Stimulated activated CD8-positive, alpha-beta memory T cell treated with anti-CD3 and anti-CD28 coated beads, Interleukin-15, amount 100 ng/mL, for 4 hours (primary cell): ENCODE measurements at regions not wholly inside any gene's neighbourhood (a gene's known extent, or its start where the extent isn't known, plus 50 kb on each side); places are given as distances from the start of the nearest gene placed in this dataset.
"Not testable (repeated sequence)": the region's sequence is repeated elsewhere in the genome, so short reads cannot be mapped to it uniquely, and the experiment has no call there.

Experiments
- DNase-seq, 2 donors: peaks; one replicate each; pipeline ENCODE4 v3.0.0-alpha.2; 2020; ENCODE audit warnings: low read depth in 2 of 2

DNA sequence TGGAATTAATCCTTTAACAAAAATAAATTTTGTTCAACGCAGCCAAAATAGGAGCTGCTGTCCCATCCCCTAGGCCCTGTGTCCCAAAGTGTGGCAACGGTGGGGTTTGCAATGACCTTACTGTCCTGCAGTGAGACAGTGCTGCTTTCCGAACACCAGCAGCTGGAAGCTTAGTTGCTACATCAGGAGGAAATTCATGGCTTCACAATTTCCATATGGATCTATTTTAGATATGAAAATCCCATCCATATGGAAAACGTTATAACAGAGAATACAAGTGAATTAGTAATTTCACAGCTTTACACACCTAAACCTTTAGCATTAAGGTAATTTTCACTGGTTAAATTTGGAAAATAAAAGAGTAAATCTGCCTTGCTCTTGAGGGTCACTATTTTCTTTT is 396.3 kb upstream of the TENM3 start:
- DNase-seq: no peak

GRCh38 chr4:181848357-181848756 is 394.8 kb upstream of the TENM3 start:
- DNase-seq: no peak

DNA sequence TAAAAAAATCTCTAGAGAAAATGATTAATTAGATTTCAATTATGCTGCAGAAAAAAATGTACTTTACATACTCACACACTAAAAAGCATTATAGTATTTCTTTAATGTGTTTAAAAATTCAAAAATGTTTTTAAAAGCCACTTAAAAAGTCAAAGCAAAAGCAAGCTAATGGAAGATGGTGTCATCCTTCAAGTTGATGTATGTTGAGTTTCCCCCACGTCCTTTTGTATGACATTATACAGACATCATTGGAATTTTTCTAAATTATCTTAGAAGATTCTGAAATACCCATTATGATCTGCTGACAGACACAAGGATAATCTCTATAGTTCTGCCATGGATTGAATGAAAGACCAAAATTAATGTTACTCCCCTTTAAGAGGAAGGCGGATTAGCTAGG is 393.7 kb upstream of the TENM3 start:
- DNase-seq: no peak

DNA sequence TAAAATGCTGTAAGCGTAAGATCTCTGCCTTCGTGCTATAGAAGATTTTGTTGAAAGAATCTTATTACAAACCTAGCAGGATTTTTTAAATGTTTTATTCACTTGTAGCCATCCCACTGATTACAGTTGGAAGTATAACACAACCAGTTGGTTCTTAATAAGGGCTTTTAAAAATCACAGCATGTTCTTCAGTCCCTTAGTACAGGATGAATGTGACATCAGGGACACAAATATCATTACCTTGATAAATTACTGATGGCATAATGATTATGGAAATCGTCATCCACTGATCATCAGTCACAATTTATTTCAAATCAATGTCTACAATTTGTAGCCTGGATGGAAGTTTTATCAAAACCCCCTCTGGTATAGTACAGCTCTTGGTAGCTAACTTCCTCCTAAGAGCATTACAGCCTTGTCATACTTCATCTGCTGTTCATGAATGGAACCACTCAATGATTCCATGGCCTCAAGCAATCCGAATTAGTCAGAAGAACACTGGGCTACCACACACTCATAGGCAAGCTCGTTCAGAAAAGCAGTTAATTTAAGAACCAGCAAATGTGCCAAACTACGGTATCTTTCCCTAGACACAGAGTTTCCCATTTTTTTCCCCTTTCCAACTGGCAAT is 389.2 kb upstream of the TENM3 start:
- DNase-seq: no peak

GRCh38 chr4:181855307-181855706 is 387.9 kb upstream of the TENM3 start:
- DNase-seq: no peak

GRCh38 chr4:181857471-181857870 is 385.7 kb upstream of the TENM3 start:
- not testable (repeated sequence) for DNase-seq

GRCh38 chr4:181858741-181859140 is 384.5 kb upstream of the TENM3 start:
- no peak for DNase-seq

DNA sequence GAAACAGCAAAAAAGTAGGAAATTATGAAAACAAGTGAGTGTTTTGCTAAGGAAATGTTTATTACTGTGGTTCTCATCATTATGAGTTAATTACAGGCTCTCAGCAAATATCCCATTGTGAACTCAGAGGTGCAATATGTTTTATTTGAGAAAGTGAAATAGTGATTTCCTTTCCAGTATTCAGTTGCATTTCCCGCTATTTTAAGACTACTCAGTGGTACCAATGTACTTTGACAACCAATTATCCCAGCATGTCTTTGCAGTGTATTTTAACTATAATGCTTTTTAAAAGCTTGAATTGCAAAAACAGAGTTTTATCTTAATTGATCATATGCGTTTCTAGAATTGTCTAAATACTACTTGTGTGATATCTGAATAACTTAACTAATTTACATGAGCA is 383.8 kb upstream of the TENM3 start:
- no peak for DNase-seq

DNA sequence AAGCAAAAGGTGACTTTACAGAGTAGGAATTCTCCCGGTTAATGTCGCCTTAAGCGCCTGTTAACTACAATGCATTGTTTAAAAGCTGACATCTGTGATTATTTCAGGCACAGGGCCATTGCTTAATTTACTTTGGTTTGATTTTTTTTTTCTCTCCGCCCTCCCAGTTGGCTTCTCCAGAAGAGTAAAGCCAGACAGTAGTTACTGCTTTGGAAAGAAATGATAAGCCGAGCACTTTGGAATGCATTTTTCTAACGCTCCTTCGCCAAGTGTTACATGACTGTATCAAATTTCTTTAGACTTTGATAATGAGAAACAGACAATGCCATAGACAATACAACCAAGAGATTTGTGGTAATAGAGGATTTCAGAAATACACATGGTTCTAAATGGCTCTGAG is 383.0 kb upstream of the TENM3 start:
- no peak for DNase-seq

GRCh38 chr4:181860668-181861067 is 382.5 kb upstream of the TENM3 start:
- no peak for DNase-seq

- DNase-seq: no peak
These were observed 379.3 kb upstream of the TENM3 start for GRCh38 chr4:181863856-181864255.

GRCh38 chr4:181870326-181870725 is 372.9 kb upstream of the TENM3 start:
- no peak for DNase-seq

DNA sequence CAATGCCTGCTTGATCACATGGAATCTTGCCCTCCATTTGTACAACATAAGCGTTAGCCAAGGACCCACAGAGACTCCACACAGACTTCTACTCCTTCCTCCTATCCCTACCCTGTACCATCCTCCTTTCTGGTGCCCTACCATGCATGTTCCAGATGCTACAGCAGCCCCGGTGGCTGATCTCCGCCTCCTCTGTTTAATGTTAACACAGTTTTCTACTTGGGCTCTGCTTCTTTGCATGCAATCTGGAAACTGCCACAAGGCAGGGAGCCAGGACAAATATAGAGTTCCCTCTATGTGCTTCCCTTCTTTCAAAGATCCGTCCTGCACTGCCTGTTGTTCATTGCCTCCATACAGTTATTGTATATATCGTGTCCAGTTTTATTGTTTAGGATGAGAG is 368.6 kb upstream of the TENM3 start:
- no peak for DNase-seq

GRCh38 chr4:181877329-181877848 is 365.8 kb upstream of the TENM3 start:
- DNase-seq: no peak

GRCh38 chr4:181890031-181890430 is 353.2 kb upstream of the TENM3 start:
- no peak for DNase-seq

GRCh38 chr4:181890911-181891310 is 352.3 kb upstream of the TENM3 start:
- DNase-seq: no peak

DNA sequence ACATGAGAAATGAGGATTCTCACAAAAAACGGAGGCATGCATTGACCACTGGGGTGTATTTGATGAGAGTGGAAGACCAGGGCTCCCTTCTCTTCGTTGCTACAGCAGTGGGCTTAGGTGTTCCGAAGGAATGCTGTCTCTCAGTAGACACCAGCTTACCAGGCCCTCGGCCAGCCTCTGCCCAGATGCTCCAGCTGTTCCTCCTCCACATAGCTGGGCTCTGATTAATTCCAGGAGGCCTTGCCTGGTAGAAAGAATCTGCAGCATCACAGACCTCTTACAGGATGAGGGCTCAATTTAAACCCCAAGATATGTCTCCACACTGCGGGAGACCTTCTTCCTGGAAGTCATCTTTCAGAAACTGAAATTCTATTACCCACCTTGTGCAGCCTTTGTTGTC is 346.6 kb upstream of the TENM3 start:
- DNase-seq: no peak

- no peak for DNase-seq
These were observed 345.3 kb upstream of the TENM3 start for GRCh38 chr4:181897935-181898334.

- DNase-seq: not testable (repeated sequence)
These were observed 340.8 kb upstream of the TENM3 start for GRCh38 chr4:181902404-181902803.

- DNase-seq: no peak
These were observed 337.5 kb upstream of the TENM3 start for GRCh38 chr4:181905708-181906107.

DNA sequence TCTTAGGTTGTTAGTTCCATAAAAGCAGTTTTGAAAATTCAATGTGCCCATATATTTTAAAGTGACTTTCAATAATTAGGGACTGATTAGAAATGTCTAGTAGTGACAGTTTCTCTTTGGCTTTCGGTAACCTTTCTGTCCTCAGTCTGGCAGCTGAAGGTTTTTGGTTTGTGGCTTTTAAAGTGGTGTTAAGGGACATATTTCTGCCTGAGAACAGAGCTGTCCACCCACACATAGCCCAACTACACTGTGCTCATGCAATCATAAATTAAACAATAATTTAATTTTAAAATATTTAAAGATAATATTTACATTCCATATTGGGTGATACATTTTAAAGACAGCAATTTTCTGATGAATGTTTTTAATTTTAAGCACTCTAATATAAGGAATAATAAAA is 335.0 kb upstream of the TENM3 start:
- no peak for DNase-seq

GRCh38 chr4:181909368-181909767 is 333.8 kb upstream of the TENM3 start:
- no peak for DNase-seq

DNA sequence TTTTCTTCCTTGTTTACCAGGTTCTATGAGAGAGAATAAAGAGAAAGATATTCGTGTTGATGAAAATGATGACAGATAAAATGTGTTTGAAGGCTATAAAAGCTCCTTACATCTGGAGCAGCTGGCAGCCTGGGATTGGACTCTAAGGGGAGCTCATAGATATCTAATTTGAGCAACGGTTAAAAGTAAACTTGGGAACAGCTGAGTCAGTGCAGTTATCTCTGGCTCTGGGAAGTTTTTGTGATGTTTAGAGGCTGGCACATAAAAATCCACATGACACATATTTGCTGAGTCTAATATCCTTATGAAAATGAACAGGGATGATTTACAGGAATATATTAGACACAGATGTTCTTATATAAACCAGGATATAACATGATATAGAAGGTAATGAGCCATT is 331.8 kb upstream of the TENM3 start:
- no peak for DNase-seq

GRCh38 chr4:181933471-181933870 is 309.7 kb upstream of the TENM3 start:
- DNase-seq: no peak
